K562 (cell line): ENCODE measurements at regions not wholly inside any gene's neighbourhood (a gene's known extent, or its start where the extent isn't known, plus 50 kb on each side); places are given as distances from the start of the nearest gene placed in this dataset.

Experiments used
- ATAC-seq: fragments of 200-7000 bp; cut with Tn5 transposase; 3 replicates; pipeline ENCODE4 v1.9.1; 2020; ENCODE audit warnings: moderate library complexity
- BruUV-seq: library from RNA; stranded (reverse); fragments of 400-500 nt; replicated peaks from 2 replicates; lab custom pipeline; 2021; lab: Mats Ljungman, UMichigan
- CTCF ChIA-PET: fragments of 300-600 bp; formaldehyde crosslinking; extraction: SDS; loops from one replicate; lab custom pipeline; 2021; ENCODE audit warnings: low intra/inter-chr PET ratio; lab: Yijun Ruan, JAX
- POLR2A ChIA-PET: fragments of 300-600, 350-650 bp; sonication (Branson Sonifier 250); formaldehyde crosslinking; extraction: SDS; loops from one replicate; lab custom pipeline; 2021; ENCODE audit warnings: antibody characterized with exemption, inconsistent platforms; lab: Yijun Ruan, JAX
- DNase-seq, 4 experiments: peaks; one replicate each; pipeline versions ENCODE4 v3.0.0 to v3.0.0-alpha.2; 2011 to 2018; ENCODE audit warnings: low spot score in 3 of 4, mixed read lengths in 3 of 4; ENCODE audit errors: extremely low read depth in 1 of 4
- FAIRE-seq: peaks from 2 replicates; lab custom pipeline; 2011; peaks lifted over from hg19 to GRCh38; lab: Jason Lieb, UNC
- H2AFZ ChIP-seq: 2 replicates; pipeline ENCODE4 v1.6.0; 2011; ENCODE audit warnings: low read depth, low read length, control low read depth, inconsistent platforms
- H3K27ac ChIP-seq: fragments of 200-600 bp; 3 replicates; pipeline ENCODE4 v1.8.0; 2011; ENCODE audit warnings: low read depth, mild to moderate bottlenecking, control low read depth, inconsistent platforms, low read length, moderate library complexity, mixed read lengths; ENCODE audit errors: extremely low read depth
- H3K27me3 ChIP-seq, 2 experiments: fragments of 300-600 bp in 1 of 2; 2 replicates in 1 of 2; 3 replicates in 1 of 2; pipeline versions ENCODE4 v1.6.0 to v1.8.0; 2011; ENCODE audit warnings: inconsistent platforms in 2 of 2, low read length in 2 of 2, mild to moderate bottlenecking in 1 of 2, mixed read lengths in 1 of 2, moderate library complexity in 1 of 2; ENCODE audit not compliant: control insufficient read depth in 2 of 2, insufficient read depth in 2 of 2
- H3K36me3 ChIP-seq: fragments of 300-600 bp; 3 replicates; pipeline ENCODE4 v1.8.0; 2011; ENCODE audit warnings: mild to moderate bottlenecking, low read length, inconsistent platforms; ENCODE audit not compliant: control insufficient read depth, insufficient read depth
- H3K4me1 ChIP-seq, 2 experiments: fragments of 200-600 bp in 1 of 2; replicated peaks in 1 of 2; 2 replicates in 1 of 2; 3 replicates in 1 of 2; pipeline versions ENCODE4 v1.5.1 to v1.8.0; 2011; ENCODE audit warnings: inconsistent platforms in 2 of 2, low read length in 2 of 2, mild to moderate bottlenecking in 1 of 2, mixed read lengths in 1 of 2, moderate library complexity in 1 of 2; ENCODE audit not compliant: control insufficient read depth in 2 of 2, insufficient read depth in 2 of 2
- H3K4me2 ChIP-seq: 2 replicates; pipeline ENCODE4 v1.6.1; 2011; ENCODE audit warnings: low read length, control low read depth, inconsistent platforms, mixed read lengths; ENCODE audit not compliant: insufficient read depth
- H3K4me3 ChIP-seq: fragments of 200-600 bp; sonication (generic), shearing (Covaris generic); 2 replicates; pipeline ENCODE4 v1.5.1; 2016; ENCODE audit warnings: control low read depth, inconsistent platforms
- H3K79me2 ChIP-seq: fragments of 200-600 bp; 3 replicates; pipeline ENCODE4 v1.8.0; 2011; ENCODE audit warnings: low read length, inconsistent platforms; ENCODE audit not compliant: control insufficient read depth, insufficient read depth
- H3K9ac ChIP-seq, 2 experiments: 2 replicates each; pipeline versions ENCODE4 v1.6.0 to v1.6.1; 2011; ENCODE audit warnings: low read depth in 2 of 2, low read length in 2 of 2, control low read depth in 1 of 2, inconsistent platforms in 1 of 2, mild to moderate bottlenecking in 1 of 2, mixed read lengths in 1 of 2; ENCODE audit not compliant: insufficient read depth in 1 of 2
- H3K9me1 ChIP-seq: one replicate; pipeline ENCODE4 v1.6.0; 2011; ENCODE audit warnings: inconsistent platforms, mild to moderate bottlenecking, low read length, moderate library complexity; ENCODE audit not compliant: control insufficient read depth, insufficient read depth
- H3K9me3 ChIP-seq: replicated peaks from 2 replicates; pipeline ENCODE4 v1.5.1; 2011; ENCODE audit warnings: low read depth, low read length, inconsistent platforms; ENCODE audit not compliant: control insufficient read depth, insufficient read depth
- H4K20me1 ChIP-seq: replicated peaks from 2 replicates; pipeline ENCODE4 v1.6.1; 2011; ENCODE audit warnings: low read length, inconsistent platforms, mixed read lengths; ENCODE audit not compliant: control insufficient read depth, insufficient read depth
- ARID3B ChIP-seq: fragments of 250-450 bp; sonication (Bioruptor Pico); IDR thresholded peaks from 2 replicates; pipeline ENCODE4 v1.4.0; 2020; ENCODE audit warnings: borderline replicate concordance
- BACH1 ChIP-seq: fragments of 200-800 bp; sonication (Bioruptor generic); IDR thresholded peaks from 2 replicates; pipeline ENCODE4 v1.6.1; 2016; ENCODE audit warnings: missing genetic modification characterization, missing compliant biosample characterization
- CBFA2T2 ChIP-seq: fragments of 450-650 bp; conservative IDR thresholded peaks from 2 replicates; pipeline ENCODE4 v1.6.1; 2017; ENCODE audit warnings: mild to moderate bottlenecking
- DDX20 ChIP-seq: fragments of 450-650 bp; IDR thresholded peaks from 2 replicates; pipeline ENCODE4 v1.6.1; 2016; ENCODE audit warnings: missing genetic modification characterization, low read depth, mild to moderate bottlenecking, missing compliant biosample characterization, moderate library complexity
- ELF2 ChIP-seq: fragments of 250-450 bp; sonication (Bioruptor Pico); IDR thresholded peaks from 2 replicates; pipeline ENCODE4 v1.5.0; 2021; ENCODE audit warnings: mild to moderate bottlenecking
- GTF2B ChIP-seq: IDR thresholded peaks from 2 replicates; pipeline ENCODE4 v1.6.1; 2011; ENCODE audit not compliant: insufficient read length; ENCODE audit errors: extremely low read depth
- GTF2F1 ChIP-seq: IDR thresholded peaks from 2 replicates; pipeline ENCODE4 v1.6.1; 2011; ENCODE audit warnings: low read depth, low read length, improper control_type of control experiment
- HEY1 ChIP-seq: fragments of 250-450 bp; sonication (Bioruptor Pico); IDR thresholded peaks from 2 replicates; pipeline ENCODE4 v1.5.0; 2020; ENCODE audit warnings: mild to moderate bottlenecking, moderate library complexity, borderline replicate concordance
- MEF2A ChIP-seq: IDR thresholded peaks from 2 replicates; pipeline ENCODE4 v1.6.1; 2011; ENCODE audit warnings: low read depth, mild to moderate bottlenecking, low read length, moderate library complexity; ENCODE audit not compliant: control insufficient read depth
- MEIS2 ChIP-seq: fragments of 450-650 bp; IDR thresholded peaks from 2 replicates; pipeline ENCODE4 v1.6.1; 2014; ENCODE audit warnings: mild to moderate bottlenecking; ENCODE audit not compliant: partially characterized antibody
- MYC ChIP-seq, 2 experiments: fragments of 250-450 bp in 1 of 2; sonication (Bioruptor Pico) in 1 of 2; IDR thresholded peaks; 2 replicates each; pipeline versions ENCODE4 v1.5.1 to v1.6.1; 2012 to 2021; ENCODE audit warnings: low read depth in 2 of 2, borderline replicate concordance in 1 of 2, improper control_type of control experiment in 1 of 2, low read length in 1 of 2, mild to moderate bottlenecking in 1 of 2, moderate library complexity in 1 of 2
- NELFE ChIP-seq: IDR thresholded peaks from 2 replicates; pipeline ENCODE4 v1.6.1; 2011; ENCODE audit warnings: mild to moderate bottlenecking; ENCODE audit not compliant: insufficient read depth, insufficient read length
- PURB ChIP-seq: sonication (generic); formaldehyde crosslinking; IDR thresholded peaks from 2 replicates; pipeline ENCODE4 v1.9.0; 2021; ENCODE audit warnings: low read depth, mild to moderate bottlenecking, missing genetic modification reagents
- SMARCA4 ChIP-seq: fragments of 450-650 bp; IDR thresholded peaks from 2 replicates; pipeline ENCODE4 v1.6.1; 2016
- TAL1 ChIP-seq: fragments of 450-650 bp; IDR thresholded peaks from 2 replicates; pipeline ENCODE4 v1.6.1; 2016; ENCODE audit warnings: mild to moderate bottlenecking
- TEAD4 ChIP-seq, 2 experiments: sonication (generic) in 1 of 2; formaldehyde crosslinking in 1 of 2; IDR thresholded peaks; 2 replicates each; pipeline versions ENCODE4 v1.6.1 to v1.8.0; 2012 to 2022; ENCODE audit warnings: borderline replicate concordance in 1 of 2, inconsistent platforms in 1 of 2, low read length in 1 of 2, mild to moderate bottlenecking in 1 of 2, missing genetic modification reagents in 1 of 2
- XRCC3 ChIP-seq: fragments of 450-650 bp; IDR thresholded peaks from 2 replicates; pipeline ENCODE4 v1.6.1; 2017; ENCODE audit warnings: mild to moderate bottlenecking, moderate library complexity
- ZBTB43 ChIP-seq: sonication (generic); formaldehyde crosslinking; IDR thresholded peaks from 2 replicates; pipeline ENCODE4 v1.8.0; 2023; ENCODE audit warnings: mild to moderate bottlenecking, missing genetic modification reagents
- ZBTB8A ChIP-seq: fragments of 450-650 bp; IDR thresholded peaks from 2 replicates; pipeline ENCODE4 v1.6.1; 2018; ENCODE audit warnings: mild to moderate bottlenecking, moderate library complexity; ENCODE audit not compliant: partially characterized antibody
- ZNF12 ChIP-seq: sonication (generic); formaldehyde crosslinking; IDR thresholded peaks from 2 replicates; pipeline ENCODE4 v1.4.0; 2020; ENCODE audit warnings: mild to moderate bottlenecking, missing genetic modification reagents
- ZNF121 ChIP-seq: sonication (generic); formaldehyde crosslinking; conservative IDR thresholded peaks from 2 replicates; pipeline ENCODE4 v1.8.0; 2022; ENCODE audit warnings: missing genetic modification reagents
- ZNF311 ChIP-seq: fragments of 250-450 bp; sonication (Bioruptor Pico); IDR thresholded peaks from 2 replicates; pipeline ENCODE4 v1.4.0; 2020; ENCODE audit warnings: mild to moderate bottlenecking, moderate library complexity
- WGBS: fragments of 100-300 bp; shearing (Covaris generic); methylation state at CpG from one replicate; pipeline ENCODE4 v1.1.6; 2016; ENCODE audit warnings: low coverage, mixed read lengths; ENCODE audit not compliant: insufficient coverage; ENCODE audit errors: missing lambda C conversion rate; 5-methylcytosine and 5-hydroxymethylcytosine counted together
- in situ Hi-C: fragments of 300-500 bp; cut with MboI; formaldehyde crosslinking; loops from 4 replicates; pipeline ENCODE4 v1.15.0; 2018; ENCODE audit warnings: inconsistent platforms, mixed read lengths
- intact Hi-C: fragments of 100-400 bp; cut with micrococcal nuclease; formaldehyde crosslinking; loops from 2 replicates; pipeline ENCODE4 v1.14.2; 2022

- peaks cover 0 to 4% of the 10 kb centered on the region in 2 experiments; a peak in 2 of 5 replicates for H3K4me1 ChIP-seq
- BruUV-seq = no TSS peak
- no peak overlapping the region for H3K4me2 ChIP-seq
- no peaks in the 10 kb centered on the region for H4K20me1 ChIP-seq
- H3K79me2 ChIP-seq = no peaks in the 10 kb centered on the region
- no peaks in the 10 kb centered on the region for H3K9me1 ChIP-seq
- DNase-seq (peak in 2 of 4 experiments; percentile 8 to 15), ATAC-seq (no peak), FAIRE-seq (no peak)
- H3K9ac ChIP-seq = no peak overlapping the region; a peak in 1 of 4 replicates
- no peak overlapping the region for H2AFZ ChIP-seq
- intact Hi-C loops (no loop called here), in situ Hi-C loops (no loop called here)
- H3K27me3 ChIP-seq = no peaks in the 10 kb centered on the region
- no peaks in the 10 kb centered on the region; the same call in 1 of the 2 replicates for H3K9me3 ChIP-seq
- H3K36me3 ChIP-seq = no peaks in the 10 kb centered on the region
- H3K4me3 ChIP-seq = no peak overlapping the region
- POLR2A ChIA-PET = no interaction called here
- CTCF ChIA-PET = no interaction called here
- H3K27ac ChIP-seq = no peak overlapping the region
- 0% methylated on average over 3 of the region's 3 CpGs for WGBS
- no peak for TF ChIP-seq NELFE
- no peak for TF ChIP-seq MYC (IDR thresholded peaks at IDR 0.05; ENCODE audit: low read depth, low read length)
- no peak for TF ChIP-seq MYC (CRISPR knock-in tag; IDR thresholded peaks at IDR 0.05; ENCODE audit: borderline replicate concordance, low read depth)
- TF ChIP-seq ZNF121 (CRISPR knock-in tag) = no peak
- no peak for TF ChIP-seq ZBTB43
- TF ChIP-seq TAL1 = peak; percentile 47; the same call in 1 of the 2 replicates
- TF ChIP-seq SMARCA4 = peak; percentile 45; the same call in 1 of the 2 replicates
- TF ChIP-seq HEY1 (CRISPR knock-in tag) = no peak
- TF ChIP-seq XRCC3 = no peak
- no peak for TF ChIP-seq ZBTB8A
- no peak for TF ChIP-seq ZNF12 (CRISPR knock-in tag)
- no peak for TF ChIP-seq ARID3B (CRISPR knock-in tag)
- TF ChIP-seq GTF2F1 = no peak
- TF ChIP-seq TEAD4 (IDR thresholded peaks at IDR 0.05; ENCODE audit: low read length) = peak; percentile 32; the same call in 1 of the 2 replicates
- TF ChIP-seq TEAD4 (CRISPR knock-in tag; IDR thresholded peaks at IDR 0.05; ENCODE audit: borderline replicate concordance) = no peak
- TF ChIP-seq MEIS2 = peak; percentile 28
- no peak for TF ChIP-seq DDX20 (tag)
- TF ChIP-seq ZNF311 = no peak
- TF ChIP-seq PURB (CRISPR knock-in tag) = no peak
- TF ChIP-seq ELF2 (CRISPR knock-in tag) = no peak
- TF ChIP-seq GTF2B = no peak
- 0 out of 2 replicates have a peak, but pooled peaks have one; percentile 7 for TF ChIP-seq CBFA2T2
- no peak for TF ChIP-seq BACH1 (tag)
- TF ChIP-seq MEF2A = no peak
Observed at GRCh38 chr1:214943054-214943453, 139.5 kb upstream of the KCNK2 start.
